Fibroblast of lung (primary cell): ENCODE measurements at regions not wholly inside any gene's neighbourhood (a gene's known extent, or its start where the extent isn't known, plus 50 kb on each side); places are given as distances from the start of the nearest gene placed in this dataset.

ENCODE experiments used
- CTCF ChIP-seq, 2 donors: IDR thresholded peaks in 1 of 2; conservative IDR thresholded peaks in 1 of 2; 1 replicate in 1 of 2; 2 replicates in 1 of 2; pipeline ENCODE4 v1.5.1; 2011 to 2012; ENCODE audit warnings: low read length in 2 of 2, control low read depth in 1 of 2, inconsistent platforms in 1 of 2, low read depth in 1 of 2, mild to moderate bottlenecking in 1 of 2
- EZH2 ChIP-seq: IDR thresholded peaks from 2 replicates; pipeline ENCODE4 v1.5.1; 2012; ENCODE audit warnings: low read length, control low read depth, mild to moderate bottlenecking; ENCODE audit errors: missing control alignments

GRCh38 chr5:72656331-72656730 lies 149.1 kb upstream of the ZNF366 start:
- no peak for TF ChIP-seq EZH2
- TF ChIP-seq CTCF (conservative IDR thresholded peaks at IDR 0.05 in 1 of 2, IDR thresholded peaks at IDR 0.05 in 1 of 2; ENCODE audit: low read depth in 1 of 2, low read length in 2 of 2) = no peak
